ENCODE measurements at regions not wholly inside any gene's neighbourhood (a gene's known extent, or its start where the extent isn't known, plus 50 kb on each side); places are given as distances from the start of the nearest gene placed in this dataset.
"Not testable (repeated sequence)": the region's sequence is repeated elsewhere in the genome, so short reads cannot be mapped to it uniquely, and the experiment has no call there.

DNA sequence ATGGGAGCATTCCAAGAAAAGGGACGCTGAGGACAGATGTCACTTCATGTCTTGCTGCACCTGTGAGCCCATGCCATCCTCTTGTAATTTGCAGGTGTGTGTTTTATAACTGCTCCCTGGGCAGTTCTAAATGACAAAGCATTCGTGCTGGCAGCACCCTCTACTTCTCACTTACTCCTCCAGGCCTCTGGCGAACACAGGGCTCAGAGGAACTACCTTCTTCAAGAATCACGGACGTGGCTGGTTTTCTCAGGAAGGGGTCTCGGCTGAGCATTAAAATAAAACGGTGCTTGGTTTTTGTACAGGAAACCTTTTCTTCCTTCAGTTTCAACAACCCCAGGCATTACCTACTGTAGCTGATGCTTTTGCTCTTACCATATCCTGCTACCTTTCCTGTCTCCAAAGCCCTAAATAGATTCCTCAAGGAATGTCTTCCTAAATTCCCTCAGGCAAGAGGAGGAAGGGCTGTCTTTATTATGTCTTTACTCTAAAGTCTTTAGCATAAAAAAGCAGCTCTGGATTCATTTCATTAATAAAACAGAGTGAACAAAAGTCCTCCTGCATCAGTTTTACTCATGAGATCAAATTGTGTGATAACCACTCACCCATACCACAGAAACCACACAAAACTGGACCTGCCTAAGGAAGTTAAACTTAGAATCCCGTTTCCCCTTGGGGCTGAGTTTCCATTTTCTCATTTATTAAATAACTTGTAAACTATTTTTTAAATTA is 79.0 kb upstream of the MAP10 start:
- Histone ChIP-seq H3K27ac (no peak overlapping the region), H3K4me3 (no peak overlapping the region)
- TF ChIP-seq, protein P1, sequence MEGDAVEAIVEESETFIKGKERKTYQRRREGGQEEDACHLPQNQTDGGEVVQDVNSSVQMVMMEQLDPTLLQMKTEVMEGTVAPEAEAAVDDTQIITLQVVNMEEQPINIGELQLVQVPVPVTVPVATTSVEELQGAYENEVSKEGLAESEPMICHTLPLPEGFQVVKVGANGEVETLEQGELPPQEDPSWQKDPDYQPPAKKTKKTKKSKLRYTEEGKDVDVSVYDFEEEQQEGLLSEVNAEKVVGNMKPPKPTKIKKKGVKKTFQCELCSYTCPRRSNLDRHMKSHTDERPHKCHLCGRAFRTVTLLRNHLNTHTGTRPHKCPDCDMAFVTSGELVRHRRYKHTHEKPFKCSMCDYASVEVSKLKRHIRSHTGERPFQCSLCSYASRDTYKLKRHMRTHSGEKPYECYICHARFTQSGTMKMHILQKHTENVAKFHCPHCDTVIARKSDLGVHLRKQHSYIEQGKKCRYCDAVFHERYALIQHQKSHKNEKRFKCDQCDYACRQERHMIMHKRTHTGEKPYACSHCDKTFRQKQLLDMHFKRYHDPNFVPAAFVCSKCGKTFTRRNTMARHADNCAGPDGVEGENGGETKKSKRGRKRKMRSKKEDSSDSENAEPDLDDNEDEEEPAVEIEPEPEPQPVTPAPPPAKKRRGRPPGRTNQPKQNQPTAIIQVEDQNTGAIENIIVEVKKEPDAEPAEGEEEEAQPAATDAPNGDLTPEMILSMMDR (IDR thresholded peaks at IDR 0.05), result no peak
- DNase-seq (ENCODE audit: low spot score), result no peak

DNA sequence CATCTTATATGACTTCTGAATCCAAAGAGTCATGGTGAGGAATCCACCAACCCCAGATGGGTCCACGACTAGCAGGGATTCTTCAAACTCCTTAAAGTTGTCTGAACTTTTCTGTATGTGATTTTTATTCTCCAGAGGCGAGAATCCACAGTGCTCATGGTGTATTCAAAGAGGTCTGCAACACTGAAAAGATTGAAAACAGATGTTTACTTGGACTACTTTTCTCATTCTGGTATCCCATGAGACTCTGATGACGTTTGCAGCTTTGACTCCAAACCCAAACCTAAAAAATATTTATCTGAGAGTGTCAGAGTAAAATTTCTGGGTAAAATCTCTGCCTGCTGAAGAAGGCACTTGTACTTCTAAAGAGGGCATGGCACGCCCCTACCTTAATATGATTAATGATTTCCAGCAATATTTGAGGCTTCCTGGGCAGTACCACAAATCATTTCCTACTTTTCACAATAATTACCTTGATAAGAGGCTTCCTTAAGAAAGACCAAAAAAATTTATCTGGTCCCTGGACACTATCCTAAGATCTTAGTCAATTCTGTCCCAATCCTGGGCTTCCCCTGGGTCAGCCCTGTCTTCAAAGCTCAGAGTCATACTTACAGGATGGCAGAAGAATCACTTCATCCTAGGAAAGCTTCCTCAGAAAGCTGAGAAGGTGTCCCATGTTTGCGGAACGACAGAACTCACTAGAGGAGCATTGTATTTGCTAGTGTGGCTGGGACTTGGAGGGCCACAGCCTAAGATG is 76.5 kb upstream of the MAP10 start:
- no peak overlapping the region for H3K4me3 ChIP-seq
- TF ChIP-seq, protein P1 (IDR thresholded peaks at IDR 0.05), result no peak
- no peak for DNase-seq (ENCODE audit: low spot score)
- H3K27ac ChIP-seq, result no peak overlapping the region

DNA sequence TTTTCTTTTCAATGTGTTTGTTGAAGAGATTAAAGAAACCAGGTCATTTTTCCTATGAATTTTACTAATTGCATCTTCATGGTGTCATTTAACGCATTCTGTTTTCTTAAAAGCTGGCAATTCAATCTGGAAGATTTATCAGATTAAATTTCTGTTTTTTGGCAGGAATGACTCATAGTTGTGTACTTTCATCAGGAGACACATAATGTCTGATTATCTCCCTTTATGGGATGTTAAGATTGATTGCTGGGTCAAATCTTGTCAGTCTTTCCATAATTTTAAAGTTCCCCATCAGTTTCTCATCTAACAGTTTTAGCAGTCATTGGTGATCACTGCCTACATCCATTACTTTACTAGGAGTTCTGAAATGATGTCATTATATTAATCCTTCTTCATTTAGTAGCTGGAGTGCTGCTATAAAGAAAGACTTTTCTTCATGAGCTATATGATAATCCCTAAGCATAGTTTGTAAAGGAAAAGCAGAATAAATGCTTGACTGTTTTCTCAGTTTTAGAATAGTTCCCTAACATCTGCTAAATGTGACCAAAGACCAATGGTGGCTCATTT is 72.8 kb upstream of the MAP10 start:
- H3K4me3 ChIP-seq, result no peak overlapping the region
- DNase-seq (ENCODE audit: low spot score), result no peak
- H3K27ac ChIP-seq, result no peak overlapping the region
- TF ChIP-seq, protein P1 (IDR thresholded peaks at IDR 0.05), result no peak

DNA sequence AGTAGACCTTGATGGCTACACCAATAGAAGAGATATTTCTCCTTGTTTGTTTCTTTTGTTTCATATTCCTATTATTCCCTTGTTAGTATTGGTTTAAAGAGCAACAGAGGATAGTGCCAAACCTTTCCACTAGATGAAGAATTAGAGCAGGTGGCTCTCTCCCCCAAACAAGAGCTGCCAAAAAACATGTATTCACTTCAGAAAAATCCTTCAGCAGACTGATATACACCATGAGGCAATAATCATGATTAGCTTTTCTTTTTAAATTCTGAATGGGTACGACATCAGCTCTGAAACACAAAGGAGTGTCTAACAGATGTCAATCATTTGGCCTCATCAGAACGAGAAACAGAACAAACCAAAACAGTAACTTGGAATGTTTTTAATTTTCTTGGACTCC is 67.3 kb upstream of the MAP10 start:
- H3K27ac ChIP-seq, result no peak overlapping the region
- no peak overlapping the region for H3K4me3 ChIP-seq
- no peak for DNase-seq (ENCODE audit: low spot score)
- TF ChIP-seq, protein P1 (IDR thresholded peaks at IDR 0.05), result no peak

DNA sequence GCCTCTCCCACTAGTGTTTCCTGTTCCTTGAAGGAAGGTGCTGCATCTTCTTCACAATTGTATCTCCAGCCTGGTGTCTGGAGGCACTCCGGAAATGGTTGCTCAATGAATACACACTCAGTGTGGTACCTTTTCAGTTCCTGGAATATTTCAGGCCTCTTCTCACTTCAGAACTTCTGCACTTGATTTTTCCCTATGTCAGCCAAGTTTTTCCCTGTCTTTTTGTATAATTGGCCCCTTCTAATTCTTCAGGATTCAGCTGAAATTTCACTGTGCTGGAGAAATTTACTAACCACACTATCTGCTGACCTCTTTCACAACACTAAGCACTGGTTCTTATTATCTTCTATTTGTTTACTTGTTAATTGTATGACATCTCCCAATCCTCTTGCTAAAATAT is 61.2 kb upstream of the MAP10 start:
- TF ChIP-seq, protein P1 (IDR thresholded peaks at IDR 0.05), result no peak
- no peak overlapping the region for H3K4me3 ChIP-seq
- H3K27ac ChIP-seq, result no peak overlapping the region
- DNase-seq (ENCODE audit: low spot score), result no peak

GRCh38 chr1:232744847-232745246 is 60.4 kb upstream of the MAP10 start:
- Histone ChIP-seq H3K27ac (no peak overlapping the region), H3K4me3 (no peak overlapping the region)
- TF ChIP-seq, protein P1 (IDR thresholded peaks at IDR 0.05), result no peak
- no peak for DNase-seq (ENCODE audit: low spot score)

GRCh38 chr1:232745698-232746097 is 59.5 kb upstream of the MAP10 start:
- DNase-seq (ENCODE audit: low spot score); H3K27ac ChIP-seq; H3K4me3 ChIP-seq: not testable (repeated sequence)

Measured in coronary artery (tissue), 2 donors.